Large intestine (tissue), 3 donors: ENCODE measurements at regions not wholly inside any gene's neighbourhood (a gene's known extent, or its start where the extent isn't known, plus 50 kb on each side); places are given as distances from the start of the nearest gene placed in this dataset.
"Not testable (repeated sequence)": the region's sequence is repeated elsewhere in the genome, so short reads cannot be mapped to it uniquely, and the experiment has no call there.

Experiments
- DNase-seq, 2 donors: peaks; one replicate each; pipeline versions ENCODE4 v3.0.0 to v3.0.0-alpha.2; 2013
- H3K27ac ChIP-seq: one replicate; pipeline ENCODE4 v1.5.1; 2013; ENCODE audit warnings: low read length
- H3K27me3 ChIP-seq: 2 replicates; pipeline ENCODE4 v1.6.1; 2013; ENCODE audit warnings: low read length; ENCODE audit not compliant: control insufficient read depth, insufficient read depth
- H3K36me3 ChIP-seq: 2 replicates; pipeline ENCODE4 v1.6.1; 2013; ENCODE audit warnings: low read length; ENCODE audit not compliant: control insufficient read depth, insufficient read depth
- H3K4me1 ChIP-seq: one replicate; pipeline ENCODE4 v1.6.1; 2013; ENCODE audit warnings: low read length; ENCODE audit not compliant: control insufficient read depth, insufficient read depth
- H3K4me3 ChIP-seq: one replicate; pipeline ENCODE4 v1.5.1; 2013; ENCODE audit warnings: low read length
- H3K9me3 ChIP-seq: one replicate; pipeline ENCODE4 v1.6.1; 2013; ENCODE audit warnings: mild to moderate bottlenecking, low read depth, low read length, moderate library complexity; ENCODE audit not compliant: control insufficient read depth
- WGBS: methylation state at CpG from one replicate; pipeline ENCODE4 v1.1.5; 2013; ENCODE audit warnings: low lambda C conversion rate; ENCODE audit not compliant: insufficient coverage; 5-methylcytosine and 5-hydroxymethylcytosine counted together

GRCh38 chr5:8826508-8826907 is 719.4 kb downstream of the SEMA5A start:
- Histone ChIP-seq H3K36me3 (no peaks in the 10 kb centered on the region), H3K27ac (no peak overlapping the region), H3K4me1 (no peaks in the 10 kb centered on the region), H3K9me3 (no peaks in the 10 kb centered on the region), H3K27me3 (no peaks in the 10 kb centered on the region), H3K4me3 (no peak overlapping the region)
- DNase-seq, result no peak
- 67% methylated on average over 1 of the region's 2 CpGs for WGBS

DNA sequence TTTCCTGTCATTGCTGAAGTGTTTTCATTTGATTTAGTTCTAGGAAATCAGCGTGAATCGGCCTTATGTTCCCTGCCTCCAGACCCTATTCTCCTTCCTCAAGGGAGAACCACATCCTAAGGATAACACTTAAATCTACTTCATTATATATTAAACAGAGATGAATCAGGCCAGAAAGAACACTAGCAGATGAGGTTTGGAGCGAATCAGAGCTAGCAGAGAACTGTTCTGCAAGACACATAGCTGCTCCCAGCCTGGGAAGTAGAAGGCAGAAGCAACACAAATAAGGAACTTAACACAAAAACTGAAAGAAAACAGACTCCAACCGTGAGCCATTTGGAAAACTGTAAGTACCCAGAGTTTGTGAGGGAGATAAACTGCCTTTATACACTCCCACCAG is 718.2 kb downstream of the SEMA5A start:
- Histone ChIP-seq H3K4me1 (no peaks in the 10 kb centered on the region), H3K27ac (no peak overlapping the region), H3K4me3 (no peak overlapping the region), H3K27me3 (no peaks in the 10 kb centered on the region), H3K36me3 (no peaks in the 10 kb centered on the region), H3K9me3 (no peaks in the 10 kb centered on the region)
- 83% methylated on average over 1 of the region's 4 CpGs for WGBS
- DNase-seq, result no peak

GRCh38 chr5:8828596-8829322 is 717.1 kb downstream of the SEMA5A start:
- H3K4me3 ChIP-seq, result no peak overlapping the region
- no peaks in the 10 kb centered on the region for H3K4me1 ChIP-seq
- H3K9me3 ChIP-seq, result no peaks in the 10 kb centered on the region
- no peaks in the 10 kb centered on the region for H3K36me3 ChIP-seq
- no peak overlapping the region for H3K27ac ChIP-seq
- no peak for DNase-seq
- no CpG with 5 or more reads among the region's 2 CpGs for WGBS
- H3K27me3 ChIP-seq, result no peaks in the 10 kb centered on the region

DNA sequence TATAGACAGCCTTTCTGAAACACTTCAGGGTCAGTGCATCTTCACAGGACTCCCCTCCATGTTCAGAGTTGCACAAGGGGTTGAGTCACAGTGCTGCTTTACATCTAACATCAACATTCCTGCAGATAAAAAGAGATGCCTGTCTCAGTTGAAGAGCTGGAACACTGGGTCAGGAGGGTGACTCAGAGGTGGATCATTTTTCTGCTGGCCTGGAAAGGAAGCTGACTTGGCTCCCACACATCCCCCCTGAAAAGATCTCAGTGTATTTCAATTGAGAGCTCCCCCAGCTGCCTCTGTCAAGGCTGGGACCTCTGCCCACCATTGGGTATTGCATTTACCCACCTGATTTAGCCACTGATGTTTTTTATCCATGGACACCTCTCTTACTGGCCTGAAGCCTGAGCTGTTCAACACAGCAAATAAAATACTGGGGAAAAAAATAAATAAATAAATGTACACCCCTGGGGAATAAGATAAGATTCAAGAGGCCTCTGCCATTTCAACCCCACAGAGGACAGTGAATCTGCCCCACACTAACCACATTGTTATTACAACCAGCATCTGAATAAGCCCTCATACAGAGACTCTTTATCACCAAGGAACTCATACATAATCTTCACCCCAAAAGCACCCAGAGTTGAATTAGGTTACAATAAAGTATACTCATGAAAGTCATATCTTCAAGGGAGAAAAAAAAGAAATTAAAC is 716.4 kb downstream of the SEMA5A start:
- H3K9me3 ChIP-seq, result no peaks in the 10 kb centered on the region
- H3K27ac ChIP-seq, result no peak overlapping the region
- H3K27me3 ChIP-seq, result no peaks in the 10 kb centered on the region
- DNase-seq, result no peak
- no peaks in the 10 kb centered on the region for H3K36me3 ChIP-seq
- H3K4me3 ChIP-seq, result no peak overlapping the region
- H3K4me1 ChIP-seq, result no peaks in the 10 kb centered on the region

DNA sequence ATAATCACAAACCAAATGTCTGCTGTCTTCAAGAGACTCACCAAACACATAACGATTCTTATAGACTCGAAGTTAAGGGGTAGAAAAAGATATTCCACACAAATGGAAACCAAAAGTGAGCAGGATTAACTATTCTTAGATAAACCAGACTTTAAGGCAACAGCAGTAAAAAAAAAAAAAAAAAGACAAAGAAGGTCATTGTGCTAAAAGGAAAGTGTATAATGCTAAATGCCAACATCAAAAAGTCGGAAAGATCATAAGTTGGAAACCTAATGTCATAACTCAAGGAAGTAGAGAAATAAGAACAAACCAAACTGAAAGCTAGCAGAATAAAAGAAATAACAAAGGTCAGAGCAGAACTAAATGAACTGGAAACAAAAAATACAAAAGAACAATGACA is 714.6 kb downstream of the SEMA5A start:
- H3K36me3 ChIP-seq, result no peaks in the 10 kb centered on the region
- H3K9me3 ChIP-seq, result no peaks in the 10 kb centered on the region
- H3K4me1 ChIP-seq, result no peaks in the 10 kb centered on the region
- WGBS, result 83% methylated on average over 1 of the region's 3 CpGs
- H3K4me3 ChIP-seq, result no peak overlapping the region
- H3K27ac ChIP-seq, result no peak overlapping the region
- DNase-seq, result no peak
- H3K27me3 ChIP-seq, result no peaks in the 10 kb centered on the region

DNA sequence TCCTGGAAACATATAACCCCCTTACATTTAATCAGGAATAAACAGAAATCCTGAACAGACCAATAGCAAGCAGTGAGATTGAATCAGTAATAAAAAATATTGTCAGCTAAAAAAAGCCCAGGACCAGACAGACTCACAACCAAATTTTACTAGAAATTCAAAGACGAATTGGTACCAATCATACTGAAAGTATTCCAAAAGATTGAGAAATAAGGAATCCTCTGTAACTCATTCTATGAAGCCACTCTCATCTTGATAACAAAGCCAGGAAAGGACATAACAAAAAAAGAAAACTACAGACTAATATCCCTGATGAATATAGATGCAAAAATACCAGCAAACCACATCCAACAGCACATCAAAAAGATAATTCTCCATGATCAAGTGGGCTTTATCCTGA is 714.0 kb downstream of the SEMA5A start:
- Histone ChIP-seq H3K4me3 (no peak overlapping the region), H3K27me3 (no peaks in the 10 kb centered on the region), H3K4me1 (no peaks in the 10 kb centered on the region), H3K9me3 (no peaks in the 10 kb centered on the region), H3K36me3 (no peaks in the 10 kb centered on the region), H3K27ac (no peak overlapping the region)
- DNase-seq, result no peak
- 100% methylated on average over 1 of the region's 1 CpG for WGBS

- Histone ChIP-seq H3K27ac (no peak overlapping the region), H3K36me3 (no peaks in the 10 kb centered on the region), H3K9me3 (peaks cover 5% of the 10 kb centered on the region), H3K4me3 (no peak overlapping the region), H3K27me3 (no peaks in the 10 kb centered on the region), H3K4me1 (no peaks in the 10 kb centered on the region)
- 90% methylated on average over 7 of the region's 22 CpGs for WGBS
- no peak for DNase-seq
Measured at GRCh38 chr5:8839361-8840055, 706.4 kb downstream of the SEMA5A start.

DNA sequence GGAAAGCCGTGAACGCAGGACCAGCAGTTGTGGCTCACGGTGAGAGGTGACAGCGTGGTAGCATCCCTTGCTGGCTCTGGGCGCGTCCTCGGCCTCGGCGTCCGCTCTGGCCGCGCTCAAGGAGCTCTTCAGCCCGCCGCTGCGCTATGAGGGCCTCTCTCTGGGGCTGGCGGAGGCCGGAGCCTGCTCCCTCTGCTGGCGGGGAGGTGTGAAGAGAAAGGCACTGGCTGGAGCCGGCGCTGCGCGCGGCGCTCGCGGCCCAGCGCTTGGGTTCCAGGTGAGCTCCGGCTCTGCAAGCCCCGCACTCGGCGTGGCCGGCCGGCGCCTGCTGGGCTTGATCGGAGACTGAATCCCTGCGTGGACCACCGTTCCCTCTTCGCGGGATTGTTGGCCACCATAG is 705.6 kb downstream of the SEMA5A start:
- DNase-seq, result no peak
- H3K36me3 ChIP-seq, result no peaks in the 10 kb centered on the region
- no peaks in the 10 kb centered on the region for H3K27me3 ChIP-seq
- no peaks in the 10 kb centered on the region for H3K4me1 ChIP-seq
- no peak overlapping the region for H3K27ac ChIP-seq
- no CpG with 5 or more reads among the region's 39 CpGs for WGBS
- H3K4me3 ChIP-seq, result no peak overlapping the region
- peaks cover 5% of the 10 kb centered on the region for H3K9me3 ChIP-seq

GRCh38 chr5:8840746-8841145 is 705.1 kb downstream of the SEMA5A start:
- H3K27me3 ChIP-seq, H3K36me3 ChIP-seq, H3K9me3 ChIP-seq, DNase-seq, H3K4me1 ChIP-seq, H3K4me3 ChIP-seq, H3K27ac ChIP-seq: not testable (repeated sequence)
- WGBS, result no CpG with 5 or more reads among the region's 8 CpGs

GRCh38 chr5:8842971-8843551 is 702.8 kb downstream of the SEMA5A start:
- Histone ChIP-seq H3K27ac (no peak overlapping the region), H3K4me3 (no peak overlapping the region), H3K36me3 (no peaks in the 10 kb centered on the region), H3K9me3 (peaks cover 5% of the 10 kb centered on the region), H3K4me1 (no peaks in the 10 kb centered on the region), H3K27me3 (no peaks in the 10 kb centered on the region)
- no peak for DNase-seq
- no CpG with 5 or more reads among the region's 5 CpGs for WGBS
